A673 (cell line): ENCODE measurements at regions not wholly inside any gene's neighbourhood (a gene's known extent, or its start where the extent isn't known, plus 50 kb on each side); places are given as distances from the start of the nearest gene placed in this dataset.

Experiments used
- BruUV-seq: library from RNA; stranded (reverse); fragments of 400-500 nt; replicated peaks from 2 replicates; lab custom pipeline; 2021; lab: Mats Ljungman, UMichigan
- CTCF ChIA-PET: fragments of 300-600 bp; sonication (Branson Sonifier 250); formaldehyde crosslinking; loops from one replicate; lab custom pipeline; 2022; ENCODE audit warnings: antibody characterized with exemption; lab: Charles Lee
- POLR2A ChIA-PET: fragments of 300-600 bp; sonication (Branson Sonifier 250); formaldehyde crosslinking; loops from one replicate; lab custom pipeline; 2022; ENCODE audit warnings: antibody characterized with exemption; ENCODE audit not compliant: low non-redundant PET; lab: Charles Lee
- DNase-seq: peaks from one replicate; pipeline ENCODE4 v3.0.0-alpha.2; 2015; ENCODE audit warnings: low spot score
- H3K27ac ChIP-seq: fragments of 200-600 bp; sonication (generic); 2 replicates; pipeline ENCODE4 v1.5.1; 2016; ENCODE audit warnings: mixed run types, low read depth, mild to moderate bottlenecking, mixed read lengths, antibody characterized with exemption, low read length; ENCODE audit not compliant: poor library complexity, severe bottlenecking
- H3K27me3 ChIP-seq: fragments of 200-600 bp; sonication (generic); replicated peaks from 2 replicates; pipeline ENCODE4 v1.6.1; 2017; ENCODE audit warnings: mixed run types, low read depth, mild to moderate bottlenecking, mixed read lengths, antibody characterized with exemption, low read length; ENCODE audit not compliant: insufficient read depth, poor library complexity
- H3K36me3 ChIP-seq: fragments of 200-600 bp; sonication (generic); 2 replicates; pipeline ENCODE4 v1.6.1; 2016; ENCODE audit warnings: mixed run types, mild to moderate bottlenecking, mixed read lengths, antibody characterized with exemption, low read length; ENCODE audit not compliant: insufficient read depth, poor library complexity, severe bottlenecking
- H3K4me1 ChIP-seq: fragments of 200-600 bp; sonication (generic); 2 replicates; pipeline ENCODE4 v1.6.1; 2017; ENCODE audit warnings: mixed run types, mild to moderate bottlenecking, mixed read lengths, antibody characterized with exemption, low read length; ENCODE audit not compliant: insufficient read depth, poor library complexity, severe bottlenecking
- H3K4me3 ChIP-seq: fragments of 200-600 bp; sonication (generic); 2 replicates; pipeline ENCODE4 v1.5.1; 2016; ENCODE audit warnings: low read depth, mixed run types, mild to moderate bottlenecking, mixed read lengths, low read length; ENCODE audit not compliant: poor library complexity, severe bottlenecking
- H3K9me3 ChIP-seq: fragments of 200-600 bp; sonication (generic); 2 replicates; pipeline ENCODE4 v1.6.1; 2016; ENCODE audit warnings: mixed run types, low read depth, mild to moderate bottlenecking, mixed read lengths, antibody characterized with exemption, low read length; ENCODE audit not compliant: poor library complexity, severe bottlenecking
- EZH2 ChIP-seq: fragments of 200-600 bp; sonication (generic); IDR thresholded peaks from 2 replicates; pipeline ENCODE4 v1.6.1; 2017; ENCODE audit warnings: borderline replicate concordance, low read depth, mild to moderate bottlenecking, mixed read lengths, antibody characterized with exemption, low read length; ENCODE audit not compliant: poor library complexity, severe bottlenecking
- intact Hi-C: fragments of 100-400 bp; cut with micrococcal nuclease; formaldehyde crosslinking; loops from one replicate; pipeline ENCODE4 v1.10.0; 2022; ENCODE audit not compliant: unreplicated experiment
- TF ChIP-seq, protein P1 (sequence below): fragments of 300-800, 200-600 bp; sonication (generic); conservative IDR thresholded peaks from 2 replicates; pipeline ENCODE4 v1.5.1; 2017; ENCODE audit warnings: low read depth, mild to moderate bottlenecking, antibody characterized with exemption, low read length, moderate library complexity, mixed read lengths

DNA sequence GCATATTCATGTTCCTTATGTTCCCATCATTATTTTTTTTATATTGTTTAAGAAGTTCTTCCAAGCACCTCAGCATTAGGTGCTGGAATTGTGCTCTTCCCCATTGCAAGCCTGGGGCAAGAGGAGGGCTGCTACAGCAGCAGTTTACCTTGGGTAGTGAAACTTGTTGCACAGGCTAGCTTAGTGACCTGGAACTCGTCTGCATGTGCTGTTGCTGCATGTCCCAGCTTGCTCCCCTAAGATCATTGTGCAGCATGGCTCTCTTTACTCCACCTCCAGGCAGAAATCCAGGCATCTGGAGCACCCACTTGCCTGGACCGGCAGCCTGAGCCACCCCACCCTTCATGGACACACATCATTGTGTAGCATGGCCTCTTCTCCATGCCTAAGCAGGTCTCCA, 776.0 kb downstream of the GLUD2 start:
- intact Hi-C loops: no loop called here
- no peaks in the 10 kb centered on the region for H3K9me3 ChIP-seq
- BruUV-seq: no TSS peak
- no peaks in the 10 kb centered on the region for H3K4me1 ChIP-seq
- no peak overlapping the region for H3K27ac ChIP-seq
- no peaks in the 10 kb centered on the region for H3K27me3 ChIP-seq
- no peaks in the 10 kb centered on the region for H3K36me3 ChIP-seq
- TF ChIP-seq, protein P1, sequence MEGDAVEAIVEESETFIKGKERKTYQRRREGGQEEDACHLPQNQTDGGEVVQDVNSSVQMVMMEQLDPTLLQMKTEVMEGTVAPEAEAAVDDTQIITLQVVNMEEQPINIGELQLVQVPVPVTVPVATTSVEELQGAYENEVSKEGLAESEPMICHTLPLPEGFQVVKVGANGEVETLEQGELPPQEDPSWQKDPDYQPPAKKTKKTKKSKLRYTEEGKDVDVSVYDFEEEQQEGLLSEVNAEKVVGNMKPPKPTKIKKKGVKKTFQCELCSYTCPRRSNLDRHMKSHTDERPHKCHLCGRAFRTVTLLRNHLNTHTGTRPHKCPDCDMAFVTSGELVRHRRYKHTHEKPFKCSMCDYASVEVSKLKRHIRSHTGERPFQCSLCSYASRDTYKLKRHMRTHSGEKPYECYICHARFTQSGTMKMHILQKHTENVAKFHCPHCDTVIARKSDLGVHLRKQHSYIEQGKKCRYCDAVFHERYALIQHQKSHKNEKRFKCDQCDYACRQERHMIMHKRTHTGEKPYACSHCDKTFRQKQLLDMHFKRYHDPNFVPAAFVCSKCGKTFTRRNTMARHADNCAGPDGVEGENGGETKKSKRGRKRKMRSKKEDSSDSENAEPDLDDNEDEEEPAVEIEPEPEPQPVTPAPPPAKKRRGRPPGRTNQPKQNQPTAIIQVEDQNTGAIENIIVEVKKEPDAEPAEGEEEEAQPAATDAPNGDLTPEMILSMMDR: no peak
- TF ChIP-seq EZH2: no peak
- no peak for DNase-seq
- no peak overlapping the region for H3K4me3 ChIP-seq
- ChIA-PET CTCF (no interaction called here), POLR2A (no interaction called here)

GRCh38 chrX:121831601-121832000, 784.2 kb downstream of the GLUD2 start:
- intact Hi-C loops: no loop called here
- Histone ChIP-seq H3K4me3 (no peak overlapping the region), H3K27ac (no peak overlapping the region), H3K9me3 (no peaks in the 10 kb centered on the region), H3K4me1 (no peaks in the 10 kb centered on the region), H3K27me3 (no peaks in the 10 kb centered on the region), H3K36me3 (no peaks in the 10 kb centered on the region)
- BruUV-seq: no TSS peak
- CTCF ChIA-PET: no interaction called here
- DNase-seq: no peak
- TF ChIP-seq, protein P1: no peak
- no peak for TF ChIP-seq EZH2
- POLR2A ChIA-PET: no interaction called here

GRCh38 chrX:121832446-121832845, 785.0 kb downstream of the GLUD2 start:
- H3K9me3 ChIP-seq: no peaks in the 10 kb centered on the region
- no TSS peak for BruUV-seq
- intact Hi-C loops: no loop called here

More at GRCh38 chrX:121832446-121832845, 785.0 kb downstream of the GLUD2 start:
- ChIA-PET POLR2A (no interaction called here), CTCF (no interaction called here)
- TF ChIP-seq, protein P1: no peak
- no peak for TF ChIP-seq EZH2
- H3K4me3 ChIP-seq: no peak overlapping the region
- no peak for DNase-seq
- H3K36me3 ChIP-seq: no peaks in the 10 kb centered on the region
- no peaks in the 10 kb centered on the region for H3K4me1 ChIP-seq
- no peaks in the 10 kb centered on the region for H3K27me3 ChIP-seq
- H3K27ac ChIP-seq: no peak overlapping the region
